Activated CD4-positive, alpha-beta T cell treated with anti-CD3 and anti-CD28 coated beads for 24 hours (primary cell): ENCODE measurements at regions not wholly inside any gene's neighbourhood (a gene's known extent, or its start where the extent isn't known, plus 50 kb on each side); places are given as distances from the start of the nearest gene placed in this dataset.
A peak's percentile ranks its signal among the peaks of the same experiment; 100 is the strongest.

Source experiments
- DNase-seq, 2 donors: peaks; one replicate each; pipeline ENCODE4 v3.0.0-alpha.2; 2020; ENCODE audit warnings: low read depth in 2 of 2

DNA sequence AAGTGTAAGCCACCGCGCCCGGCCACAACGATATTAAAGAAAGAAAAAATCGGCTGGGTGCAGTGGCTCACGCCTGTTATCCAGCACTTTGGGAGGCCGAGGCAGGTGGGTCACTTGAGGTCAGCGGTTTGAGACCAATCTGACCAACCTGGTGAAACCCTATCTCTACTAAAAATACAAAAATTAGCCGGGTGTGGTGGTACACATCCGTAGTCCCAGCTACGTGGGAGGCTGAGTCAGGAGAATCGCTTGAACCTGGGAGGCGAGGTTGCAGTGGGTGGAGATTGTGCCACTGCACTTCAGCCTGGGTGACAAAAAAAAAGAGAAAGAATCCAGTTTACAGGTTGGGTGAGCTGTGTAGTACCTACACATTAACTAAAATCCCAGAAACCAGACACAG is 99.9 kb upstream of the CACNA1A start:
- no peak for DNase-seq

GRCh38 chr19:13604902-13605586 is 98.8 kb upstream of the CACNA1A start:
- no peak for DNase-seq

- no peak for DNase-seq
These were observed 94.5 kb upstream of the CACNA1A start for GRCh38 chr19:13600802-13601201.

GRCh38 chr19:13600091-13600490 is 93.8 kb upstream of the CACNA1A start:
- DNase-seq = no peak

- no peak for DNase-seq
These were observed 93.4 kb upstream of the CACNA1A start for GRCh38 chr19:13599681-13600080.

GRCh38 chr19:13598098-13598497 is 91.8 kb upstream of the CACNA1A start:
- DNase-seq = no peak

GRCh38 chr19:13597640-13598039 is 91.4 kb upstream of the CACNA1A start:
- DNase-seq = peak in 1 of 2 donors; percentile 18

DNA sequence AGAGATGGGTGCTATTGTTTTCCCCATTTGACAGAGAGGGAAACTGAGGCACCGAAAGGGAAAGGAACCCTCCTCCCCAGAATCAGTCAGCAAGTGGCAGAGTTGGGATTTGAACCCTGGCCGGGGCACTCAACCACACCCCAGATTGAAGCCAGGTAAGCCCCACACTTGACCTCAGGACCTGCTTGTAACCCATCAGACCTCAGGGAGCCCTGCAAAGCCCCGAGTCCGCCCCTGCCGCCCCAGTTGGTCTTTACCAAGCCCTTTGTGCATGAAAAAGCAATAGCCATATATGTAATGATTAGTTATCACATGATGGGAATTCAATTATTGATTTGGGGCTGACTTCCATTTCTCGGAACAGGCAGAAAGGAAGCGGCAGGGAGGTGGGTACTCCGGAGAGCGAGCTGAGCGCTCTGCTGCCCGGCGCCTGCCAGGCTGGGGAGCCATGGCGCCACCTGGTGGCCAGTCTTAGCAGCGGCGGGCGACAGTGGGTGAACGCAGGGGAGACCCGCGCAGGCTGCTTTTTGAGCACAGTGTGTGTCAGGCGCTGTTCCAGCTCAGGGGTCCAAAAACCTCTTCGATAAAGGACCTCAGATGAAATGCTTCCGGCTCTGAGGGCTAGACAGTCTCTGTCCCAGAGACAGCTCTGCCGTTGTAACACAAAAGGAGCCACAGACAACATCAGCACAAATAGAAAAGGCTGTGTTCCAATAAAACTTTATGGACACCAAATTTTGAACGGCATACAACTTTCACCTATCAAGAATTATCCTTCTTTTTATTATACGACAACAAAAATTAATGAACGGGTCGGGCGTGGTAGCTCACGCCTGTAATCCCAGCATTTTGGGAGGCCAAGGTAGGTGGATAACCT is 82.9 kb upstream of the CACNA1A start:
- DNase-seq = peak; percentile 75 to 81

DNA sequence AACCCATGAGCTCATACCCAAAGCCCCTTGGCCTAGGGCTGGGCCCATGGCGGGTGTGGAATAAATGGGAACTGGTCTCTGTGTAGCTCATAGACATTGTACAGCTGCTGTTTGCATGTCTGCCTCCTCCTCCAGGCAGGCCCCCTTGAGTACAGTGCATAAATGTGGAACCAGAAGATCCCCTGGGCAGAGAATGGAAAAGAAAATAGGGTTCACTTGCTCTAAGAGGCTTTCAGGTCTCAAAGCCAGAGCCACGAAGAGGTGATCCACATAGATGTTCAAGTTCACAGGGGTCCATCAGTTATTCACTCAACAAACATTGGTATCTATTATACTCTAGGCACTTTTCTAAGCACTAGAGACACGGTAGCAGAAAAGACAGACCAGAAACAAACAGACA is 79.2 kb upstream of the CACNA1A start:
- no peak for DNase-seq

DNA sequence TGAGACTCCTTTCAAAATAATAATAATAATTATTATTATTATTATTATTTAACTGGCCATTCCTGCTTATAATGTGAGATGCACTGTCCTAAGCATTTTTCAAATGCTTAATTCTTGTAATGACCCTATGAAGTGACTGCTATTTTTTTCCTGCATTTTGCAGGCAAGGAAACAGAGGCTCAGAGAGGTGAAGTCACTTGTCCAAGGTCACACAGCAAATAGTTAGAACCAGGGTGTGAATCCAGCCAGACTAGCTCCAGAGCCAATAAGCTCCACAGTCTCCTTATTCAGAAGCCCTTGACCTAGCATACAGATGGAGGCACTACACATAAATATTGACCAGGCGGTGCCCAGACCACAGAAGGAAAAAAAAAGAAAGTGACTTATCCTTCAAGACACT is 77.5 kb upstream of the CACNA1A start:
- DNase-seq = no peak

- no peak for DNase-seq
These were observed 76.8 kb upstream of the CACNA1A start for GRCh38 chr19:13583114-13583513.

- DNase-seq = no peak
These were observed 75.3 kb upstream of the CACNA1A start for GRCh38 chr19:13581576-13581975.

DNA sequence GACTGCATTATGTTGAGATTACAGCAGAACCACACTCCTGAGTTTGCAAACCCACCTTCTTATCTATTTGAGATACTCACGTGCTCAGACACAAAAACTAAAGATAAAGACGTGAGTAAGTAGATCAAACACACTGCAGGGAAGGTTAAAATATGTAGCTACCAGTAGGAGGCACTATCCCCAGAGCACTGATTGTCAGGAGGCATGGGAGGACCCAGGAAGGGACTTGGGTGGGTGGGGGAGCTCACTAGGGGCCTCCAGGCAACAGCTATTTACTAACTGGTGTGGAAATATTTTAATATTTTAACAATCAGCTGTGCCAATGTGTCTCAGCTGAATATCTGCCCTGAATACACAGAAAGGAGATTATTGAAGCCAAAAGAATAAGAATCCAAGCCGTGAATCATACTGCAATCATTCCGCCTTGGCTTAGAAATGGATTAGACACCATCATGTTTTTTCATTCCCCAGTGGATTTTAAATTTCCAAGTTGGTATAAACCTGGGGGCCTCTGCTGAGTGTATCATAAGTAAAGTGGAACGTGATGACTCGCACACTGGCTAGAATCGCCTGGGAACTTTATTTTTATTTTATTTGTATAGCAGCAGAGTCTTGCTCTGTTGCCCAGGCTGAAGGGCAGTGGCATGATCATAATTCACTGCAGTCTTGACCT is 73.2 kb upstream of the CACNA1A start:
- no peak for DNase-seq

DNA sequence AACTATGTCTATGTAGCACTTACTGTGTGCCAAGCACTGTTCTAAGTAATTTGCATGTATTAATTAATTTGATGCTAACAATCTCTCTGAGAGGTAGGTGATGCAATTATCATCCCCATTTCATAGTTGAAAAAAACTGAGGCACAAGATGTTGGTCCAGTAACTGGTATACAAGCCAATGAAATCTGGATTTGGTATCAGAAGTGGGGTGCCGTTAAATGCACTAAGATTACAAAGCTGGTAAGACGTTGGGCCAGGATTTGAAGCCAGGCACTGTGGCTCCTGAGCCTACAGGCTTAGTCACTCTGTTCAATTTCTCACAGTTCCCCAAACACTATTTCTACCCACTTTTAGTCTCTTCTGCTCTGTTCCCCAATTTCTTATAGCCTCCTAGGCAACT is 70.4 kb upstream of the CACNA1A start:
- no peak for DNase-seq

DNA sequence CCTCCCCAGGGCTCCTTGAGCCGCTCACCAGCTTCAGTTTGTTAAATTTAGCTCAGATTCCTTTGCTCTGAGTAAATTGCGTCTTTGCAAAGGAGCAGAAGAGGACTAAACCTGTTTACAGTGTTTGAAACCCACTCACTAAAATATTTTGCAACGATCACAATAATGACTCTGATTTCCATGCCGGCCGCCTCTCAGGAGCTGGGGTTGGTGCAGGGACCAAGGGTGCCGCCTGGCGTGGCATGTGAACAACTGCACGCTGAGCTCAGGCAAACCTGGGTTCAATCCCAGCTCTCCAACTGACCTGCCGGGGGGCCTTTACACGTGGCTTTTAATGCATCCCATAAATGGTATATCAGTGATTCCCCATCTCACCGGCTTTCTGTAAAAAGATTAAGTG is 68.7 kb upstream of the CACNA1A start:
- DNase-seq = no peak

GRCh38 chr19:13573056-13573667 is 66.9 kb upstream of the CACNA1A start:
- DNase-seq = no peak

GRCh38 chr19:13561461-13561860 is 55.2 kb upstream of the CACNA1A start:
- DNase-seq = no peak

GRCh38 chr19:13557756-13558398 is 51.6 kb upstream of the CACNA1A start:
- DNase-seq = no peak

GRCh38 chr19:13556552-13556951 is 50.3 kb upstream of the CACNA1A start:
- DNase-seq = no peak
